Type B pancreatic cell (in vitro differentiated cells): ENCODE measurements at regions not wholly inside any gene's neighbourhood (a gene's known extent, or its start where the extent isn't known, plus 50 kb on each side); places are given as distances from the start of the nearest gene placed in this dataset.

Source experiments
- DNase-seq: peaks from one replicate; pipeline ENCODE4 v3.0.0; 2021; ENCODE audit warnings: mixed read lengths; ENCODE audit not compliant: unreplicated experiment; ENCODE audit errors: extremely low spot score
- H3K27ac Mint-ChIP-seq: 2 replicates; pipeline ENCODE4 v1.8.0; 2021; ENCODE audit warnings: mild to moderate bottlenecking, mixed read lengths
- H3K27me3 Mint-ChIP-seq: 2 replicates; pipeline ENCODE4 v1.8.0; 2021; ENCODE audit warnings: mixed read lengths
- H3K36me3 Mint-ChIP-seq: 2 replicates; pipeline ENCODE4 v1.8.0; 2021; ENCODE audit warnings: mixed read lengths
- H3K4me1 Mint-ChIP-seq: one replicate; pipeline ENCODE4 v1.8.0; 2021; ENCODE audit warnings: mixed read lengths; ENCODE audit not compliant: unreplicated experiment
- H3K4me3 Mint-ChIP-seq: 2 replicates; pipeline ENCODE4 v1.8.0; 2021; ENCODE audit warnings: mild to moderate bottlenecking, mixed read lengths
- H3K9me3 Mint-ChIP-seq: 2 replicates; pipeline ENCODE4 v1.8.0; 2021; ENCODE audit warnings: mixed read lengths
- CTCF ChIP-seq: fragments of 200-600 bp; sonication (generic); conservative IDR thresholded peaks from 2 replicates; pipeline ENCODE4 v1.5.0; 2021; ENCODE audit warnings: antibody characterized with exemption, mild to moderate bottlenecking

GRCh38 chr6:40298207-40298606 lies 289.0 kb downstream of the LRFN2 start:
- Mint-ChIP-seq H3K4me3 (no peak overlapping the region), H3K4me1 (peaks cover 4% of the 10 kb centered on the region), H3K36me3 (no peaks in the 10 kb centered on the region), H3K27ac (no peak overlapping the region), H3K9me3 (peaks cover 4% of the 10 kb centered on the region), H3K27me3 (peaks cover 3% of the 10 kb centered on the region)
- DNase-seq: no peak
- no peak for TF ChIP-seq CTCF

- H3K4me3 Mint-ChIP-seq: no peak overlapping the region
- H3K9me3 Mint-ChIP-seq: peaks cover 4% of the 10 kb centered on the region
- H3K27ac Mint-ChIP-seq: no peak overlapping the region
- H3K36me3 Mint-ChIP-seq: no peaks in the 10 kb centered on the region
- TF ChIP-seq CTCF: no peak
- H3K4me1 Mint-ChIP-seq: peaks cover 8% of the 10 kb centered on the region
- DNase-seq: no peak
- peaks cover 12% of the 10 kb centered on the region for H3K27me3 Mint-ChIP-seq
Observed at GRCh38 chr6:40295251-40295950, 291.8 kb downstream of the LRFN2 start.

- no peak overlapping the region for H3K27ac Mint-ChIP-seq
- H3K4me3 Mint-ChIP-seq: no peak overlapping the region
- no peaks in the 10 kb centered on the region for H3K36me3 Mint-ChIP-seq
- H3K4me1 Mint-ChIP-seq: peaks cover 8% of the 10 kb centered on the region
- H3K27me3 Mint-ChIP-seq: peaks cover 12% of the 10 kb centered on the region
- H3K9me3 Mint-ChIP-seq: peaks cover 4% of the 10 kb centered on the region
- DNase-seq: no peak
- no peak for TF ChIP-seq CTCF
Observed at GRCh38 chr6:40293460-40294185, 293.5 kb downstream of the LRFN2 start.

GRCh38 chr6:40293060-40293459 lies 294.1 kb downstream of the LRFN2 start:
- DNase-seq: no peak
- peaks cover 13% of the 10 kb centered on the region for H3K27me3 Mint-ChIP-seq
- H3K36me3 Mint-ChIP-seq: no peaks in the 10 kb centered on the region
- H3K27ac Mint-ChIP-seq: no peak overlapping the region
- no peak for TF ChIP-seq CTCF
- peaks cover 8% of the 10 kb centered on the region for H3K4me1 Mint-ChIP-seq
- H3K9me3 Mint-ChIP-seq: peaks cover 4% of the 10 kb centered on the region
- H3K4me3 Mint-ChIP-seq: no peak overlapping the region

- peaks cover 8% of the 10 kb centered on the region for H3K4me1 Mint-ChIP-seq
- H3K9me3 Mint-ChIP-seq: no peaks in the 10 kb centered on the region
- H3K27ac Mint-ChIP-seq: no peak overlapping the region
- no peak overlapping the region for H3K4me3 Mint-ChIP-seq
- no peak for DNase-seq
- no peaks in the 10 kb centered on the region for H3K36me3 Mint-ChIP-seq
- TF ChIP-seq CTCF: no peak
- H3K27me3 Mint-ChIP-seq: peaks cover 32% of the 10 kb centered on the region
Observed at GRCh38 chr6:40290816-40291215, 296.3 kb downstream of the LRFN2 start.
